Cerebellar nuclear complex (tissue), 1 donor: ENCODE measurements at regions not wholly inside any gene's neighbourhood (a gene's known extent, or its start where the extent isn't known, plus 50 kb on each side); places are given as distances from the start of the nearest gene placed in this dataset.
"Not testable (repeated sequence)": the region's sequence is repeated elsewhere in the genome, so short reads cannot be mapped to it uniquely, and the experiment has no call there.

Source experiments
- DNase-seq, 2 experiments: peaks; one replicate each; lab custom pipeline; 2025; lab: John Stamatoyannopoulos, UW

GRCh38 chr13:79614250-79614918 is 133.4 kb downstream of the NDFIP2 start:
- no peak for DNase-seq

GRCh38 chr13:79612604-79613003 is 131.6 kb downstream of the NDFIP2 start:
- no peak for DNase-seq

GRCh38 chr13:79607895-79608294 is 126.9 kb downstream of the NDFIP2 start:
- not testable (repeated sequence) for DNase-seq
